ENCODE measurements at regions not wholly inside any gene's neighbourhood (a gene's known extent, or its start where the extent isn't known, plus 50 kb on each side); places are given as distances from the start of the nearest gene placed in this dataset.
"Not testable (repeated sequence)": the region's sequence is repeated elsewhere in the genome, so short reads cannot be mapped to it uniquely, and the experiment has no call there.

DNA sequence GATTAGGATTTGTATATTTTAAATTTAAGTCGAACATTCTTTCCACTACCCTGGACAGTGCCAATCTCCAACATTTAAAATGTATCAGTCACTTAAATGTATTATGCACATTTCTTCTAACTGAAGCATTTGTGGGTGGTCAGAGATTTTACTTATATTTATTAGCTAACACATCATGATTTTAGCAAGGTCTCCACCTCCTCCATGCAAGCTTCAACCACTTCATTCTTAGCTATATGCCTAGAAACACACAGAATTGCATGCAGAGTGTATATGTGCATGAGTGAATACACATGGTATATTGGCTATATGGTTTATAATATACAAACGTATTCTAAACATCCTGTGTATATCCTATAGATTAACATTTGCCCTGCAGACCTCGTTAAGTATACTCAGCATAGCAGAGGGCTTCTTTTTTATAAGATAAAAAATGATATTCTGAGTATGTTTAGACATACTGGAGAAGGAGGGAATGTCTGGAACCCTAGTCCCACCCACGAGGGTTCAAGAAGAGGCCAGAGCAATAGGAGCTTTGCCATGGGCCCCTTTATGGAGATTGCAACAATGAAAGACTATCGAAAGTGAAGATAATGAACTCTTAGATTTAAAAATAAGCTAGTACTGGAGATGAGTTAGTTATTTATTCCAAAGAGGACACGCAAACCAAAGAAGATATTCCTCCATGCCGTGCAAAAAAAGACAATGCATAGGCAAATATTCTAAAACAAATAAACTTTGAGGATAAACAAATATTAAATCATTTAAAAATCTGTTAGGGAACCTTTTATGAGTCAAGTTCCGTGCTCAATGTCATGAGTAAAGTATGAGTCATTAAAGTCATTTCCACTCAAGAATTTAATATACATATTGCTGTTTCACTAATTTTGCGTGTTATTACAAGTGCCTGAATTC is 480.4 kb downstream of the SIPA1L2 start:
- no peak for DNase-seq (ENCODE audit: low read depth in 4 of 4, low spot score in 2 of 4)

DNA sequence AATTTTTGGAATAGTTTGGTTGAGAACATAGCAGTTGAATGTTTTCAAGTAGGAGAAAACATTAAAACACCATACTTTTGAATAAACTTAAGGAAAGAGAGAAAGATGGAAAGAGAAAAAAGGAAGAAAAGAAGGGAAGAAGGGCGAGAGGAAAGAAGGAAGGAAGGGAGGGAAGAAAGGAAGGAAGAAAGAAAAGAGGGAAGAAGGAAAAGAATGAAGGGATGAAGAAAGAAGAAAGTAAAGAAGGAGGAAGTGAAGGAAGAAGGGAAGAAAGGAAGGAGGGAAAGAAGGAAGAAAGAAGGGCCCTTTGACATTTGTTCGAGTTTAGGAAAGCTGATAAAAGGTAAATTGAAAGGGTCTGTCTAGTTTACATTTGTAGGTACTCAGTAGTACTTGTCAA is 482.7 kb downstream of the SIPA1L2 start:
- DNase-seq (ENCODE audit: low read depth in 4 of 4, low spot score in 2 of 4): no peak

DNA sequence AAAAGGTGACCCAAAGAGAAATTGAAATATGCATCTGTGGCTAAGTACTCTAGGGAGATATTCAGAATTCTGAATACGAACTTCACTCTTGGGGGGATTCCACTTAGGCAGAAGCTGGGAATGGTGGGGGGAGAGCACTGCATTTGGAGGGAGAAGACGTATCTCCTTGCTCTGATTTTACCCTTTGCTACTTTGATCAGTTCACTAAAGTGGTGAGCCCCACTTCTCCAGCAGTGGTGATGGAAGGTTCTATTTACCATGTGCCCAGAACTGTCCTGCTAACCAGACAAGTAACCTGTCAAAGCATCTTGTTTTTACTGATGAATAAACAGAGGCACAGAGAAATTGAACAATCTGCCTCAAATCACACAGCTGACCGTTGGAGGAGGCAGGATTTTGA is 483.4 kb downstream of the SIPA1L2 start:
- DNase-seq (ENCODE audit: low read depth in 4 of 4, low spot score in 2 of 4): no peak

DNA sequence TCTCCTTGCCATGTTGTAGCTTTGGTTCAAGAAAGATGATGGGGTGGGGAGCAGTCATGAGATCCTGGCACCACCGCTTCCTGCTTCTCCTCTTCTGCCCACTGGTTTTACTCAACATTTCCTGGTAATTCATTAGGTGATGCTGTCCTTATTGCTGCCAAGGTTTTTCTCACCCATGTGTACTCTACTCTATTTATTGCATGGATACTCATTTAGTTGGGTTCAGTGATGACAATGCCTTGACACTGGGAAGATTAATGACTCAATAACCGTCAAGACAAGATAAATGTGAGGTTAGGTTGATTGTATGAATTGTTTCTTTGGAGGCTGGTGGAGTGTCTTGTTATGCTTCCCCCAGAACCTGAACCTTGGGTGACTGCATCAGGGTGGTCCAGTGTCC is 484.2 kb downstream of the SIPA1L2 start:
- no peak for DNase-seq (ENCODE audit: low read depth in 4 of 4, low spot score in 2 of 4)

DNA sequence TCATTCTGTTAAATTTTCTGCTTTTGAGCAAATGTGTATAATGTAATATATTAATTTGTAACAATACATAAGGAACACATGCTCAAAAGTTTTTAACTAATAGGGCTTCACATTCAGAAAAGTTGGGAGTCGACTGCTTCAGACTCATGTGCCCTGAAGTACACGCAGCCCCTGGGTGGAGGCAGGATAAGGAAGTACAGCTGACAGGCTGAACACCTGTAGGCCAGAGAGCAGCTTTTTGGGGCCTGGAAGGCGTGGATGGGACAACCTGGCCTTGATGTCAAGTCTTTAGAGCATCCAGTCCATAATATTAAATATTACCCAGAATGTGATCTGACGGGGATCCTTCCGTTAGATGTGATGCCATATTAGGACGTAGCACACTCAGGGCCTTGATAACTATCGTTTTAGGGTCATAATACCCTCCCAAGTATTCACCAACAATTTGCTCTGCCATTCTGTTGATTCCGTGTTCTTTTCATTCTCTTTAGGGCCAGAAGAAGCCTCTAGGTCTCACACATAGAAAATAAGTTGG is 485.2 kb downstream of the SIPA1L2 start:
- DNase-seq (ENCODE audit: low read depth in 4 of 4, low spot score in 2 of 4): no peak

DNA sequence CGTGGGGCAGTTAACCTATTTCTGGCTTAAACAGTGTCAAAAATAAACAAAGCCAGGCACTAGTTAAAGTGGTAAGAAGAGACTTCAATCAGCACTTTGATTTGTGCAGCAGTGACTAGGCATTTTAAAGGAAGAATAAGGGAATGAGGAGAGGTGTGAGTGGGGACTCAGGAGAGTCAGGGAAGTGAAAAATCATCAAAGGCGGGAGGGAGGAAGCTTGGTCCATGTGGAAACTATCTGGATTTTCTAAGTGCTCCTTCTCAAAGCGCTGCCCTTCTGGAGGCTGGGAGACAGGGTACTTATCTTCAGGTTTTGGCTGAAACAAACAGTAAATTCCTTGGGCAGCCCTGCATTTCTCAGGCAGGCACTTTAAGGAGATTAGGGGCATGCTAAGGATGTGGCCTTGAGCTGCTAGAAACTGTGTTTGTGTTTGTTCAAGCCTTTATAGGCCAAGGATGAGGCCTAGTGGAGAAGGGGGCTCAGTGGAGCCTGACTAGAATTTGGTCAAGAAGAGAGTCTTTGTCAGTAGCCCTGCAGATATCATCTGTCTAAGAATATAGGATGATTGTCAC is 486.5 kb downstream of the SIPA1L2 start:
- no peak for DNase-seq (ENCODE audit: low read depth in 4 of 4, low spot score in 2 of 4)

DNA sequence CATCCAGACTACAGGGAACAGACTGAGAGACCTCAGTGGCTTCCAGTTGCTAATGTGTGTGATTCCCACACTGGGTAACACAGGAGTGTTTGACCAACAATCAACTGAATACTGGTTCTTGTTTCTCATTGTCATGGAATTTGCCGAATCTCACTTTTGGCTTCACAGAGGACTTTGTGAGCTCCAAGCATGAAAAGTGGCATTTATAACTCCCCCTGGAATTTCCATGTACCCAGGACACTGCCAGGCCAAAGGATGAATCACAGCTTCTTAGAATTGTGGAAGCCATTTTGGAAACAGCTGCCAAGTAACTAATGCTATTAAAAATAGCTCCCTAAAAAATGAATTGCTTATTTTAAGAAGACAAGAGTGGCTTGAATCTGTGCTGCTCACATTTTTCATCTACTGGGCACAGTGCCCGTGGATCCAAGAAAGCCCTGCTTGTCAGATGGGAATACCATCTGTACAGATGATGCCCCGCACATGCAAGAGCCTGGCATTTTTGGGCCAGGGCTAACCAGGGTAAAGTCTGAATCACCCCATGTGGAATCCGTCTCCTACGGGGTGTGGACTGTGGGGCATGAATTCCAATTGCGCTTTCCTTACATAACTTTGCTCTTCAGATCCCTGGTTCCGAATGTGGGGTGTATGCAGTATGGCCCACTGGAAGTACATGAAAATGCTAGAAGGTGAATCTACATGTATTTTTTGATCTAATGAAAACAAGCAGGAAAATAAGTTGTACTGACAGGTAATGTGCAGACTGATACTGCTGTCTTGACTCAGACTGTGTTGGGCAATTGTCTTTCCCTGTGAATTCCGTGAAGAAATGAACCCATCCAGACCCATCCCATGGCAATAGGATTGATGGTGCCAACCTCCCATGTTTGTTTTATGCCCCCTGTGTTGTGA is 487.3 kb downstream of the SIPA1L2 start:
- no peak for DNase-seq (ENCODE audit: low read depth in 4 of 4, low spot score in 2 of 4)

DNA sequence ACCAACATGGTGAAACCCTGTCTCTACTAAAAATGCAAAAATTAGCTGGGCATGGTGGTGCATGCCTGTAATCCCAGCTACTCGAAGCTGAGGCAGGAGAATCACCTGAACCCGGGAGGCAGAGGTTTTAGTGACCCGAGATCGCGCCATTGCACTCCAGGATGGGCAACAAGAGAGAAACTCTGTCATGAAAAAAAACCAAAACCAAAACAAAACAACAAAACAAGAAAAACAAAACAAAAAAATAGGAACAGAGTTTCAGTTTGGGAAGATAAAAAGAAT is 488.8 kb downstream of the SIPA1L2 start:
- DNase-seq (ENCODE audit: low read depth in 4 of 4, low spot score in 2 of 4): not testable (repeated sequence)

DNA sequence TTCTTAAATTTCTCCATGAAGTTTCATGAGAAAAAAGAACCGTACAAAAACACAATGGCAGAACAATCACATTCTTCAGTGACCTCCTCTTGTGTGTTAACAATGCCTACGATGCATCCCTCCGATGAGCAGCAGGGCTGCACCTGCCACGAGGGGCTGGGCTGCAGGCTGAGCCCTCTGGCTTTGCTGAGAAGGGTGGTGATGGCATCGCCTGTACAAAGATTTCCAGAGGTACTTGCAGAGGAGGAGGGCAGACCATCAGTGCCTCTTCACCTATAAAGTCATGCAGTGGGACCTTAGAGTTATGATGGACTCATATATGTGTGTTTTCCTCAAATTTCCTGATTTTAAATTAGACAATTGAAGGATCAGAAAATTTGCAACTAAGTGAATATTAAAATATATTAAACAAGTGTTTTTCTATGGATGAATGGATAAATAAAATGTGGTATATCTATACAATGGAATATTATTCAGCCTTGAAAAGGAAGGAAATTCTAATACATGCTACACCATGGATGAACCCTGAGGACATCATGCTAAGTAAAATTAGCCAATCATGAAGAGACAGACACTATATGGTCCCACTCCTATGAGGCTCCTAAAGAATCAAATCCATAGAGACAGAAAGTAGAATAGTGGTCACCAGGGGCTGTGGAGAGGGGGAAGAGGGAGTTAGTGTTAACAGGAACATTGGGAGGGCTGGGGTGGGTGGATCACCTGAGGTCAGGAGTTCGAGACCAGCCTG is 489.3 kb downstream of the SIPA1L2 start:
- no peak for DNase-seq (ENCODE audit: low read depth in 4 of 4, low spot score in 2 of 4)

DNA sequence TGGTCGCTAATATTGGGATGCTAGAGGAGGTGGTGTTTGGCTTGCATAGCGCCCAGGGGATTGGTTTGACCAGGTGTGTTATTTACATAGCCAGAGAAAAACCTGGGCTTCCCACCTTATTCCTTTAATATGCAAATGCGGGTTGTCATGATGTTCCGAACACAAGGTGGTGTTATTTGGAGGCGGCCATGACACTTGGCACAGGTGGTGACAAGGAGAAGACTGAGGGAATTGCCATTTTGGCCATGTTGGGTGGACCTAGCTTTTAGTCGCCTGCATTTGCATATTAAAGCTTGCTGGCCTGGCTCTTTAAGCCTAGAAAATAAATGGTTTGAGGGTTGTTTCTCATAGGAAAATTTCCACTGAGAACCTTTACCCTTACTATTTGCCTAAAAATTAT is 490.5 kb downstream of the SIPA1L2 start:
- no peak for DNase-seq (ENCODE audit: low read depth in 4 of 4, low spot score in 2 of 4)

DNA sequence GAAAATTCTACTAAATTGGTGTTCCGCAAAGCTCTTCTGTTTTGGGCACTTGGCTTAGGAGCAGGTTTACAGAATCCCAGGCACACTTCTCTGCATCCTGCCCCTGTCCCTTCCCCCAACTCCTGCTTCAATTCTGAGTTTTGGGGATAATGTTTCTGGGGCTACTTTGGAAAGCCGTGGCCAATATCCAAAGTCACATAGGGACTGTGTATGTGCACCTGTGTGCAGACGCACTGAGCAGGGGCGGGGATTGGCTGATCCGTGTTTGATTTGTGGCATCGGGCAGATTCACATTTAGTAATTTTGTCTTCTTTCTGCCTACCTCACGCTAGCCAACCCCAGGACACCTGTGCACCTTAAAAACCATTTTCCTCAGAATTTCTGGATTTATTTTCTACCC is 491.9 kb downstream of the SIPA1L2 start:
- no peak for DNase-seq (ENCODE audit: low read depth in 4 of 4, low spot score in 2 of 4)

DNA sequence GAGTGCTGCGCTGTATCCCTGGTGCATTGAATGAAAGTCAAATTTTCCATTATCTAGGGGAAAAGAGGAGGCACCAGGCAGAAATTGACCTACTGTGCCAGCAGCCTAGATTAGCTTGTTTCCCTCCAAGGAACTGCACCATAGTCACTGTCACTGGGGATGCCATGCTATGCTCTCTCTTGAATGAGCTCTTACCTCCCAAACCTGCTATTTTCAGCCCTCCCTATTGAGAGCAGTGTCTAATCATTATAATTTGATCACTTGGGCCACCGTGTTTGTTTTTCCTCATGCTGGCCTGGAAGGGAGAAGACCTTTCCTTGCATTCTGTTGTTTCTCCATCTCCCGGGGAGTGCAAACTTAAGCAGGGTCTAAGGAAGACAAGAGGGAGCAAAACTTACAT is 492.9 kb downstream of the SIPA1L2 start:
- no peak for DNase-seq (ENCODE audit: low read depth in 4 of 4, low spot score in 2 of 4)

DNA sequence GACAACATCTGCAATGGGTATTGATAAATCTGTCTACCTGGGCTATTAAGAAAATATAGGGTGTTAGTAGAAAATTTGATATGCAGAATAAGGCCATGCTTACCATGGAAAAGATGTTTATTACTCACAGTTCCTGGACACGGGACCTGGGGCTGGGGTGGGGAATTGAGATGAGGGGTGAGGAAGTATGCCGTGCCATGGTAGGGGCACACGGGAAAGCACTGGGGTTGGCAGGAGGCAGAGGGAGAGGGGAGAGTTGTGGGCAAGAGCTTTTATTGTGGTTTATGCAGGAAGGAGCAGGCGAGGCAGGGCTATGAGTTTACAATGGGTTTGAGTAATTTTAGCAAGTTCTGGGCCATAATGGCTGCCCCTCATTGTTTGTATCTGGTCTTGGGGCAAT is 493.8 kb downstream of the SIPA1L2 start:
- DNase-seq (ENCODE audit: low read depth in 4 of 4, low spot score in 2 of 4): no peak

DNA sequence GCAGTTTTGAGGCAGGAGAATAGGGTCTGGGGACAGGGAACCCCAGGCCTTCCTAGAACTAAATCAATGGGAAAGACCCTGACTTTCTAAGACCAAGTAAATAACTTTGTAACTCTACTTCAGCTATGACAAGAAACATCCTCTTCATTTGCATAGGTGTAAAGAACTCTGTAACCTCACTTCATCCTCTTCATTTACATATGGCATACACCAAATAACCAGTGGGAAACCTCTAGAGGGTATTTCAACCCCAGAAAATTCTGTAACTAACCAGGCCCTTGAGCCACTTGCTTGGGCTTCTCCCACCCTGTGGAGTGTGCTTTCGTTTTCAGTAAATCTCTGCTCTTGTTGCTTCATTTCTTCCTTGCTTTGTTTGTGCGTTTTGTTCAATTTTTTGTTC is 495.6 kb downstream of the SIPA1L2 start:
- DNase-seq (ENCODE audit: low read depth in 4 of 4, low spot score in 2 of 4): no peak

DNA sequence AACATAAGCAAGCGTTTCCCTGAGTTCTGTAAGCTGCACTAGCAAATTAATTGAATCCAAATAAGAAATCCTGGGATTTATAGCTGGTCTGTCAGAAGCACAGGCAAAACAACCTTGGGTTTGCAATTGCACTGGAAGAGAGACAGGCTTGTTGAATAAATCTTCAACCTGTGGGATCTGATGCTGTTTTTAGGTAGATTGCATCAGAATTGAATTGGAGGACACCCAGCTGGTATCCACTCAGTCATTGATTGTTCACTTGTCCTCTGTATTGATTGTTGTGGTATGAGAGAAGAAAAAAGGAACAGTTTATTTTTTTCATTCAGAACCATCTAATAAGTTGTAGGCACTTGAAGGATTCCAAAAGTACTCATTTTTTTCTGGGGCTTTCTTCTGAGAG is 497.4 kb downstream of the SIPA1L2 start:
- DNase-seq (ENCODE audit: low read depth in 4 of 4, low spot score in 2 of 4): no peak

DNA sequence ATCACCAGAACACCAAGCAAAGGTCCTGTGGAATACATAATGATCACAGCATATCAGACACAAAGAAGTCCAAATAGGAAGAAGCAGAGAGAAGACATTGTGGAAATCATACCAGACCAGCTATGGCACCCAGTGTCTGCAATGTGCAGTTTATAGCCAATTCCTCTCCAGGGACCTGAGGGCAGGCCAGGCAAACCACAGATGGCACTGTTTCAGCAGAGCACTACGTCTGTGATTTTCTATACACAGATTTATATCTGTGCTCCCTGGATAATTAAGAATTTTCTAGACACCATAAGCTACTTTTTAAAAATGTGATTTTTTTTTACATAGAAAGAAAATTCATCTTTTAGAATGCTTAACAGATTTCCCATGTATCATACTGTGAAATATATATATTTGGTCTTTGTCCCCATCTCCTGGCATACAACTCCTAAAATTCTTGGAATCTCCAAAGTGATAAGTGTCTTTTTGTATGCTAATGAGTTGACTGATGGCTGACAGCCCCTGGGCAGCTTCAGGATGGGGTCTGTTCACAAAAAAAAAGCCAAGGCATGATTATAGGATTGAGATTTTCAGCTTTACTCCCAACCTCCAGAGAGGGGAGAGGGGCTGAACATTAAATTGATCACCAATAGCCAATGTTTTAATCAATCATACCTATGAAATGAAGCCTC is 498.1 kb downstream of the SIPA1L2 start:
- no peak for DNase-seq (ENCODE audit: low read depth in 4 of 4, low spot score in 2 of 4)

DNA sequence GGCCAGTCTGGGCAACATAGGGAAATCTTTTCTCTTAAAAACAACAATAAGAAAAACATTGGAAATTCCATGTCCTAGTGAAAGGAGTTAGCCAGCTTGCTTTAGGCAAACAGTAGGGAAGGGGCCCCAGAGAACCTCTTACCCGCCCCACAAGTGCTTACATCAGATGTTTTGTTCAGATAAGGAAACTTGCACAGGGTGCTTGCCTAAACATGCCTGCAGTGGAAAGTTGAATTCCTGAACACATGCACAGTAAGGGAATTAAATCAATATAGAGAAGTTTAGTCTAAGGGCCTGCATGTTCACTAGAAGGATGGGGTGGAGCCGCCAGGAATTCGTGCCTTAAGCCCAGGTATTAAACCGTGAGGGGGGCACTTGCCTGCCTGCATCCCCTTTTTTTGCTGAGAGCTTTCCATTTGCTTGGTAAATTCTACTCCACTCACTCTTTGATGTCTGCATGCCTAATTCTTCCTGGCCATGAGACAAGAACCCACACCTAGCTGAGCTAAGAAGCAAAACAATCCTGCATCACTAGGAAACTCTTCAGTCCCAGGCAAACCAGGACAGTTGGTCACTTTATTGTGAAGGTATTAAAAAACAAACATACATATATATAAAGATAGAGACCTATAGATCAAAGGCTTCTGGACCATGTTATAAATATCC is 499.0 kb downstream of the SIPA1L2 start:
- no peak for DNase-seq (ENCODE audit: low read depth in 4 of 4, low spot score in 2 of 4)

DNA sequence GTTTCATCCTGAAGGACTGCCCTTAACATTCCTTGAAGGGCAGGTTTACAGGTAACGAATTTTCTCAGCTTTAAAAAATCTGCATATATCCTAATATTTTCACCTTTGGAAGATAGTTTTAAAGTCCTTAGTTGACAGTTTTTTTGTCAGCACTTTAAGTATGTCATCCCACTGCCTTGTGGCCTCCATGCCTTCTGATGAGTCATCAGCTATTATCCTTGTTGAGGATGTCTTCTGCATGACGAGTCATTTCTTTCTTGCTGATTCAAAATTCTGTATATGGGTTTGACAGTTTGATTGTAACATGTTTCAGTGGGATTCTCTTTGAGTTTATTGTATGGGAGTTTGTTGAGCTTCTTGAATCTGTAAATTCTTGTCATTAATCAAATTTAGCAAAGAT is 500.6 kb downstream of the DISC1 start:
- no peak for DNase-seq (ENCODE audit: low read depth in 4 of 4, low spot score in 2 of 4)
